ENCODE measurements at regions not wholly inside any gene's neighbourhood (a gene's known extent, or its start where the extent isn't known, plus 50 kb on each side); places are given as distances from the start of the nearest gene placed in this dataset.

DNA sequence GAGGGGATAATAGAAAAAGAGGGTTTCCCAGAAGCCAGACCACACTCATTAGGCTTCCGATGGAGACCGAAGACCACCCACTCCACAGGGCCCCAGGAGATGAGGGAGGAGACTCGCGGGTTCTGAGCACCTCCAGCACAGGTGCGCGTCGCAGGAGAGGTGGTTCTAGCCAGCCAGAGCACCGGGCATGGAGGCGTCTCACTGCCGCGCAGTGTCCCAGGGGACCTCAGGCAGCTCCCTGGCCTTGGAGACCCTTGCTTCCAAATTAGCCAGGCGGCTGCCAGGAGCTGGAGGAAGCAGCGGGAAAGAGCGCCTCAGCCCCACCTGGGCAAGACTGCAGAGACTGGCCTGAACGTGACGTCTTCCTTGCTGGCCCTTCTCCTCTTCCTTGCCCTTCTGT lies 115.4 kb upstream of the FBXL7 start:
- TF ChIP-seq, protein P1, sequence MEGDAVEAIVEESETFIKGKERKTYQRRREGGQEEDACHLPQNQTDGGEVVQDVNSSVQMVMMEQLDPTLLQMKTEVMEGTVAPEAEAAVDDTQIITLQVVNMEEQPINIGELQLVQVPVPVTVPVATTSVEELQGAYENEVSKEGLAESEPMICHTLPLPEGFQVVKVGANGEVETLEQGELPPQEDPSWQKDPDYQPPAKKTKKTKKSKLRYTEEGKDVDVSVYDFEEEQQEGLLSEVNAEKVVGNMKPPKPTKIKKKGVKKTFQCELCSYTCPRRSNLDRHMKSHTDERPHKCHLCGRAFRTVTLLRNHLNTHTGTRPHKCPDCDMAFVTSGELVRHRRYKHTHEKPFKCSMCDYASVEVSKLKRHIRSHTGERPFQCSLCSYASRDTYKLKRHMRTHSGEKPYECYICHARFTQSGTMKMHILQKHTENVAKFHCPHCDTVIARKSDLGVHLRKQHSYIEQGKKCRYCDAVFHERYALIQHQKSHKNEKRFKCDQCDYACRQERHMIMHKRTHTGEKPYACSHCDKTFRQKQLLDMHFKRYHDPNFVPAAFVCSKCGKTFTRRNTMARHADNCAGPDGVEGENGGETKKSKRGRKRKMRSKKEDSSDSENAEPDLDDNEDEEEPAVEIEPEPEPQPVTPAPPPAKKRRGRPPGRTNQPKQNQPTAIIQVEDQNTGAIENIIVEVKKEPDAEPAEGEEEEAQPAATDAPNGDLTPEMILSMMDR (conservative IDR thresholded peaks at IDR 0.05; ENCODE audit: low read depth, low read length) = no peak
- no peak for TF ChIP-seq EZH2 (IDR thresholded peaks at IDR 0.05; ENCODE audit: borderline replicate concordance, low read depth, low read length, poor library complexity, severe bottlenecking)
